Iris pigment epithelial cell (primary cell): ENCODE measurements at regions not wholly inside any gene's neighbourhood (a gene's known extent, or its start where the extent isn't known, plus 50 kb on each side); places are given as distances from the start of the nearest gene placed in this dataset.
"Not testable (repeated sequence)": the region's sequence is repeated elsewhere in the genome, so short reads cannot be mapped to it uniquely, and the experiment has no call there.

Source experiments
- DNase-seq: peaks from one replicate; pipeline ENCODE4 v3.0.0-alpha.2; 2011; ENCODE audit warnings: low read depth

- not testable (repeated sequence) for DNase-seq
Measured at GRCh38 chr2:89756616-89757015, 1065.1 kb downstream of the RPIA start.

DNA sequence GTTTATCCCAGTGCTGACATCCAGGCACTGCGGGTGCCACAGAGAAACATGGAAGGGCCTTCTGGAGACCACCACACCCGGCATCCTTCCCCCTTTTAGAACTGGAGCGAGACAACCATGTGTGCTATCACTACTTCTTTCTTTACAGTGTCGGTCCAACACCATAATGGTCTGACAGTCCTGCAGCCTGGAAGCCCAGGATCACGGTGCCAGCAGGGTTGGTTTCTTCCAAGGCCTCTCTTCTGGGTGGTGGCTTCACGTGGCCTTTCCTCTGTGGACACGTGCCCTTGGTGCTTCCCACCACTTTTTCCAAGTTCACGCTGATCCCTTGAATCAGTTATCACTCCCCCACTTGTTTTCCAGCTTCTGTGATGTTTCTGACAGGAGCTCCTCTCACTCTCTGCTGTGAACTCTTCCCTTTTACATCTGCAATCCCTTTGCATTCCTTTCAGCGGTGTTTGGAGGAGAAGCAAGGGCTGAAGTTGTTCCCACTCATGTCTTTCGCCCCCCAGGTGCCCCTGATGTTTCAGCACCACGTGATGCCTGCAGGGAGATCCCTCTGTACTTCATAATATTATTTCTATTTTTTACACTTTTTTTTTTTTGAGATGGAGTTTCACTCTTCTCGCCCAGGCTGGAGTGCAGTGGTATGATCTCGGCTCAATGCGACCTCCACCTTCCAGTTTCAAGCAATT, 1067.0 kb downstream of the RPIA start:
- DNase-seq: not testable (repeated sequence)

DNA sequence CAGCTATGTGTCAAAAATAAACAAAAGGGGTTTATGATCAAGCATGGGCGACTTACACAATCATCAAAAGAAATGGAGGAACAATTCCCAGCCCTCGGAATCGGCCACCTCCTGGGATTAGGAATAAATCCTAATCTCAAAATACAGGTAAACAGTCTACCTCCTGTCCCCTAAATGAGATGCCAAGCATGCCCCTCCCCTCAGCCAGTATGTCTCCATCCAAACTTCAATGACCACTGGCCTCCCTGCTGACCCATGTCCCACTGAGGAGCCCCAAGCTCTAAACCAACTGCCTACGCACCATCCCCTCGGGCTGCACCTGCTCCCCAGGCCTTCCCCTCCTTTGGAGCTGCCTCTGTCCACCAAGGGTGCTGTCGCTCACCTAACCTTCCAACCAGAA, 1069.3 kb downstream of the RPIA start:
- DNase-seq: not testable (repeated sequence)

- not testable (repeated sequence) for DNase-seq
Measured at GRCh38 chr2:89761171-89761570, 1069.7 kb downstream of the RPIA start.

DNA sequence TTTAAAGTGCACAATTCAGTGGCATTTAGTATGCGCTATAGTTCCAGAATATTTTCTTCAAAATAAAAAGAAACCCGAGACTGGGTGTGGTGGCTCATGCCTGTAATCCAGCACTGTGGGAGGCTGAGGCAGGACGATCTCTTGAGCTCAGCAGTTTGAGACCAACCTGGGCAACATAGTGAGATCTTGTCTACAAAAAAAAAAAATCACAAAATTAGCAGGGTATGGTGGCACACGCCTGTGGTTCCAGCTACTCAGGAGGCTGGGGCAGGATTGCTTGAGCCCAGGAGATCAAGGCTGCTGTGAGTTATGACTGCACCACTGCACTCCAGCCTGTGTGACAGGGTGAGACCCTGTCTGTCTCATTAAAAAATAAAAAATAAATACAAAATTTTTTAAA, 1070.4 kb downstream of the RPIA start:
- not testable (repeated sequence) for DNase-seq

- DNase-seq: not testable (repeated sequence)
Measured at GRCh38 chr2:89762461-89763253, 1071.2 kb downstream of the RPIA start.

DNA sequence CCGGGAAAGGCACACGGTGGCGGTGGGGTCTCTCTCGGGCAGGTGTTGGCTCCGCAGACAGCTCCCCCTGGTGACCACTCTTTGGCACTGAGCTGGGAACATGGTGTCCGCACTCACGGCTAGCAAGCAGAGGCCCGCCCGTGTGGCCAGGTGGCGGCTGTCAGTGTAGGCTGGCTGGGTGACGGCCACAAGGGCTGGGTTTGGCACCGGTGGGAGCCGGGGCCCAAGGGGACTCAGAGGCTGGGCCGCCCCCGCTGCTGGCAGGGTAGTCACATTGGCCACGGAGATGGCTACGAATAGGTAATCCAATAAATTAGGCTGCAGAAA, 1071.7 kb downstream of the RPIA start:
- no peak for DNase-seq

DNA sequence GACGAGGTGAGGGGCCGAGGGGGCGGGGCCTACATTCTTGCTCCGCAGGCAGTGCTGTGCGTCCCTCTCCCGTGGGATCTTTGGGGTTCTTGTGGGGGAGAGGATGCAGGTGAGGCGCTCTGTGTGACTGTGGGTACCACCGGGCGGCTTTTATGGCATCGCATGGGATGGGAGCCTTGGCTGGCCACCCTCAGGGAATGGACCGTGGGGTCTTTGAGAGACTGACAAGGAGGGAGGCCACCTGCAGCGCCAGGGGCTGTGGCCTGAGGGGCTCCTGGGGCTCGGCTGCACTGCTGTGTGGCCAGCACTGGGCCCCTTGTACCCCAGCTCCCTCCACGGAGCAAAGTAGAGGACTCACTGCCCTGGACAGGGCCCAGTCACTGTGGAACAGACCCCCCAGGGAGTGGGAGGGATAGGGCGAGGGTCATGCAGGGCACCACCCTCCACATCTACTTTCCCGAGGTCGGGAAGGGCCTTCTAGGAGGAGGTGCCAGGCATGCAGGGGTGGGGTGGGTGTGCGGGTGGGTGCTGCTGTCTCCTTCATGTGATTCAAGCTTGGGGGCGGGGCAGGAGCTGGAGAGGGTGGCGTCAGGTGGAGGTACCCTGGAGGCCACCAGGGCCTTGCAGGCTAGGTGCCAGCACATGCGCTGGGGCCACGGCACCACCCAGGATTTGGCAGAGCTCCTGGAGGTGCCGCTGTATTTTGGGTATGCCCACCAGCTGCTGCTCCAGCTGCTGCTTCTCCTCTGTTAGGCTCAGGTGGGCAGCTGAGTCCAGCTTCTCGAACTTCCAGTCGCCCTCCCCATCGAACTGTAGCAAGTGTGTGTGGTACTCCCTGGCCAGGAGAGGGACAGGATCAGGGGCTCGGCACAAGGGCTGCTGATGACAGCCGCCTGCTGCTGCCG, 1072.4 kb downstream of the RPIA start:
- DNase-seq: no peak

DNA sequence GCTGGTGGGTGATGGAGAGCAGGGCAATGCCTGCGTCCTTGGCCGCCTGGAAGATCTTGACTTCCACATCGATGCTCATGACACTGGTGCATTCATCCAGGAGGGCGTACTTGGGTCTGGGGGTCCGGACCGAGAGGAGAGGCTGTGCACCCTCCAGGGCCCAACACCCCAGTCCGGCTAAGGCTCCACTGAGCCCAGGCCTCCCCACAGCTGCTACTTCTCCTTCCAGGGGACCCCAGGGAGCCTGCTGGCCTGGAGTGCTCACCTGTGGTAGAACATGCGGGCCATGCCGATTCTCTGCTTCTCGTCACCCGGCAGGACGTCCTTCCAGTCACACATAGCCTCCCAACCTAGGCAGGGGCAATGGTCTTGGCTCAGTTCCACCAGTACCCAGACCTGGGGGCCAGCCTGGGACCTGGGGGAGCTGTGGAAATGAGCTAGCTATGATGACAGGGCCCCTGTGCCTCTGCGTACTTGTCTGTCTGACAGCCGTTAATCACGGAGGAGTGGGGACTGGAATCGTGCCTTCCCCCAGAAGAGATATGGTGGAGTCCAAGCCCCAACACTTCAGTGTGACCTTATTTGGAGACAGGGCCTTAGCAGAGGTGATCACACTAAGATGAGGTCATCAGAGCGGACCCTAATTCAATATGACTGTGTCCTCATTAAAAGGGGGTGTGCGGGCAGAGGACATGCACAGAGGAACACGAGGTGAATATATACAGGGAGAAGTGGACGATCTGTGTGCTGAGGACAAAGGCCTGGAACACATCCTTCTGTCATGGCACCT, 1073.3 kb downstream of the RPIA start:
- not testable (repeated sequence) for DNase-seq

DNA sequence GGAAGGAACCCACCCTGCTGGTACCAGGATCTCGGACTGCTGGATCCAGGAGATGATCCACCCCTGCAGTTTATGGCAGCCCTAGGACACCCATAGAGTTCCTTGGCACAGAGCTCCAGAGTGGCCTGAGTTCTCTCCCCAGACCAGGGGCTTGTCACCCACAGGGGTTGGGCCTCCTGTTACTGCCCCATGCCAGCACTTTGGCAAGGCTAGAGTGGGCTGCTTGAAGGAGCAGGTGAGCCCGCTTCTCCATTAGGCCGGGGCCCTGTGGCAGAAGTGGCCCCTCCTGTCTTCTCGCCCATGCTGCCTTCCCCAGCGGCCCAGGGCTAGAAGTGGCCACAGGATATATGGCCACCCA, 1073.9 kb downstream of the RPIA start:
- not testable (repeated sequence) for DNase-seq

- not testable (repeated sequence) for DNase-seq
Measured at GRCh38 chr2:89766141-89766990, 1074.9 kb downstream of the RPIA start.

DNA sequence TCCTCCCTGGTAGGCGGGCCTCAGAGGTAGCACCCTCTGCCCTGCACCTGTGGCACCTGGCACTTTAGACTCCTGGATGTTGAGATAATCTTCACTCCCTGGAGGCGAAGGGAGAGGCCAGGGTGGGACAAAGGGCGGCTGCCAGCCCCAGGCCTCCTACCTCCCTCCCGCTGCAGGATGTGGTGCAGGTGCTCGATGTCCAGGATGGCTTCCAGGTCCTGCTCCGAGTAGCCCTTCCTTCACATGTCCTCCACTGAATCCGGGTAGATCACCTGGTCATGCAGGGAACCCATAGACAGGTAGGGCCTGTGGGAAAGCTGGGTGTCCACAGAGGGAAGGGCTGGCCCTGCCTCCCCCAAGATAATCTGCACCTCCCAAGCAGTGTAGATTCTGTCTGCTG, 1075.6 kb downstream of the RPIA start:
- DNase-seq: not testable (repeated sequence)

- no peak for DNase-seq
Measured at GRCh38 chr2:89767572-89768435, 1076.3 kb downstream of the RPIA start.

DNA sequence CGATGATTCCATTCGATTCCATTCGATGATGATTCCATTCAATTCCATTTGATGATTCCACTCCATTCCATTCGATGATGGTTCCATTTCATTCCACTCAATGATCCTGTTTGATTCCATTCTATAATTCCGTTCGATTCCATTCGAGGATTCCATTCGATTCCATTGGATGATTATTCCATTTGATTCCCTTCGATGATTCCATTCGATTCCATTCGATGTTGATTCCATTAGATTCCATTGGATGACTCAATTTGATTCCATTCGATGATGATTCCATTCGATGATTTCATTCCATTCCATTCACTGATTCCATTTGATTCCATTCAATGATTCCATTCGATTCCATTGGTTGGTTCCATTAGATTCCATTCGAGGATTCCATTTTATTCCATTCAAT, 1084.4 kb downstream of the RPIA start:
- no peak for DNase-seq

DNA sequence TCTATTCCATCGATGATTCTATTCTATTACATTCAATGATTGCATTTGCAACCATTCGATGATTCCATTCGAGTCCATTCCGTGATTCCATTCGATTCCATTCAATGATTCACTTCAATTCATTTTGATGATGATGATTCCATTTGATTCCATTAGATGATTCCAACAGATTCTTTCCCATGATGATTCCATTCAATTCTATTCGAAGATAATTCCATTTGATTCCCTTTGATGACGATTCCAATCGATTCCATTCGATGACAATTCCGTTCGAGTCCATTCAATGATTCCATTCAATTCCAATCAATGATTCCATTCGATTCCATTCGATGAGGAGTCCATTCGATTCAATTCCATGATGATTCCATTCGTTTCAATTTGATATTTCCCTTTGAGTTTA, 1088.8 kb downstream of the RPIA start:
- DNase-seq: no peak

DNA sequence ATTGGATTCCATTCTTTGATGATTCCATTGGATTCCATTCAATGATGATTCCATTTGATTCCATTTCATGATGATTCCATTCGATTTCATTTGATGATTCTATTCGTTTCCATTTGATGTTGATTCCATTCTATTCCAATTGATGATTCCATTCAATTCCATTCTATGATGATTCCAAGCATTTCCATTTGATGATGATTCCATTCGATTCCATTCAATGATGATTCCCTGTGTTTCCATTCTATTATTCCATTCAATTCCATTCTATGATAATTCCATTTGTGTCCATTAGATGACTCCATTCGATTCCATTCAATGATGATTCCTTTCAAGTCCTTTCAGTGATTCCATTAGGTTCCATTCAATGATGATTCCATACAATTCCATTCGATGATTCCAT, 1090.5 kb downstream of the RPIA start:
- DNase-seq: no peak

- DNase-seq: no peak
Measured at GRCh38 chr2:89784960-89785359, 1093.5 kb downstream of the RPIA start.

DNA sequence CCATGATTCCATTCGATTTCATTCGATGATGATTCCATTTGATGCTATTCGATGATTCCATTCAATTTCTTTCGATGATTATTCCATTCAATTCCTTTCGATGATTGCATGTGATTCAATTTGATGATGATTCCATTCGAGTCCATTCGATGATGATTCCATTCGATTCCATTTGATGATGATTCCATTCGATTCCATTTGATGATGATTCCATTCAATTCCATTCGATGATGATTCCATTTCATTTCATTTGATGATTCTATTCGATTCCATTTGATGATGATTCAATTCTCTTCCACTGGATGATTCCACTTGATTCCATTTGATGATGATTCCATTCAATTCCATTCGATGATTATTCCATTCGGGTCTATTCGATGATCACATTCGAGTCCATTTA, 1094.1 kb downstream of the RPIA start:
- DNase-seq: not testable (repeated sequence)

- not testable (repeated sequence) for DNase-seq
Measured at GRCh38 chr2:89786642-89787041, 1095.2 kb downstream of the RPIA start.

GRCh38 chr2:89795530-89795929, 1104.1 kb downstream of the RPIA start:
- not testable (repeated sequence) for DNase-seq
